ENCODE measurements at regions not wholly inside any gene's neighbourhood (a gene's known extent, or its start where the extent isn't known, plus 50 kb on each side); places are given as distances from the start of the nearest gene placed in this dataset.
"Not testable (repeated sequence)": the region's sequence is repeated elsewhere in the genome, so short reads cannot be mapped to it uniquely, and the experiment has no call there.

DNA sequence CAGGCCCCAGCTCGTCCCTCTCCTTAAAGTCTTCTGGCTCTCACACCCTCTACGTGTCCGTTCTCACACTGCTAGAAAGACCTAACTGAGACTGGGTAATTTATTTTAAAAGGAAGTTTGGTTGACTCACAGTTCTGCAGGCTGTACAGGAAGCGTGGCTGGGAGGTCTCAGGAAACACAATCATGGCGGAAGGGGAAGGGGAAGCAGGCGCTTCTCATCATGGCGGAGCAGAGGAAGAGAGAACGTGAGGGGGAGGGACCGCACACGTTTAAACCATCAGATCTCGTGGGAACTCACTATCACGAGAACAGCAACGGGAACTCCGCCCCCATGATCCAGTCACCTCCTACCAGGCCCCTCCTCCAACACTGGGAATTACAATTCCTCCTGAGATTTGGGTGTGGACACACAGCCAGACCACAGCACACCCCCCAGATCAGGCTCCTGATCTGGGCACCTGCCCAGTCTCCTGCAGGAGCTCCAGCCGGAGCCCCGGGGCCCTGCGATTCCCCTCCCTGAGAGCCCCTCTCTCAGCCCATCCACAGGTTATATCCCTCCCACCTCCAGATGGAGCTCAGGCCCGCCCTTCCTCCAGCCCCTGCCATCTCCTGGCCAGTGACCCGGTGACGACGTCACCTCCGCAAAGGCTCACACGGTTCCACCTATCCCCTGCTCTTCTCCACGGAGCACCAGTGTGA, 170.2 kb downstream of the BRD1 start:
- DNase-seq (ENCODE audit: low read depth) = no peak
- no peak for TF ChIP-seq CTCF (IDR thresholded peaks at IDR 0.05; ENCODE audit: control insufficient read depth, extremely low read depth, insufficient read depth)
- peak overlapping the region; percentile 23; the same call in 1 of the 2 replicates for H3K4me3 ChIP-seq (ENCODE audit: low read depth, low read length)

- not testable (repeated sequence) for DNase-seq (ENCODE audit: low read depth)
- H3K4me3 ChIP-seq (ENCODE audit: low read depth, low read length) = peak overlapping the region; percentile 32
Observed at GRCh38 chr22:49656883-49657274, 170.8 kb downstream of the BRD1 start.

DNA sequence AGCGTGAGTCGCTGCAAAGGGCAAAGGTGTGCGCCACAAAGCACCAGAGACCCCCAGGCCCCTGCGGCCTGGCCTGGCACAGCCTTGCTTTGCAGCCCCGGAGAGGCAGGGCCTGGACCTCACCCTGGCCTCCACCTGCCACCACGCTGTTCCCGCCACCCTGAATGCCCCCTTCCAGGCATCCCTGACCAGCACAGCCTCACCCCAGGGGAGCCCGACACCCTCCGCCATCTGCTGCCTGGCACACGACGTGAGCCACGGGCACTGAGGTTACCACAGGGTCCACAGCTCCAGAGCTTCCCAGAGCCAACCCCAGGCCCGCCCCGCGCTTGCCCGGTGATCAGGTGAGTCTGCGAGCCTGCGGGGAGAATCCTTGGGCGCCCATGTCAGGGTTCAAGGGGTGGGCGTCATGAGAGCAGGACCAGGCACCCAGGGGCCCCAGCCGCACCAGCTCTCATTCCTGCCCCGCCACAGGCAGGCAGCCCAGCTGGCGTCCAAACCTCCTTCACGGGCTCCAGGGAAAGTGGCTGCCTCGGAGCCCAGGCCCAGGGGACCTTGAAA, 171.3 kb downstream of the BRD1 start:
- DNase-seq (ENCODE audit: low read depth) = no peak
- TF ChIP-seq CTCF (IDR thresholded peaks at IDR 0.05; ENCODE audit: control insufficient read depth, extremely low read depth, insufficient read depth) = no peak
- peak overlapping the region; percentile 32; the same call in 1 of the 2 replicates for H3K4me3 ChIP-seq (ENCODE audit: low read depth, low read length)

- H3K4me3 ChIP-seq (ENCODE audit: low read depth, low read length) = no peak overlapping the region
- DNase-seq (ENCODE audit: low read depth) = no peak
- no peak for TF ChIP-seq CTCF (IDR thresholded peaks at IDR 0.05; ENCODE audit: control insufficient read depth, extremely low read depth, insufficient read depth)
Observed at GRCh38 chr22:49655168-49655812, 172.4 kb downstream of the BRD1 start.

- no peak for DNase-seq (ENCODE audit: low read depth)
- TF ChIP-seq CTCF (IDR thresholded peaks at IDR 0.05; ENCODE audit: control insufficient read depth, extremely low read depth, insufficient read depth) = no peak
Observed at GRCh38 chr22:49650336-49651241, 177.1 kb downstream of the BRD1 start.

GRCh38 chr22:49649166-49650068, 178.3 kb downstream of the BRD1 start:
- TF ChIP-seq CTCF (IDR thresholded peaks at IDR 0.05; ENCODE audit: control insufficient read depth, extremely low read depth, insufficient read depth) = no peak
- DNase-seq (ENCODE audit: low read depth) = no peak
- H3K4me3 ChIP-seq (ENCODE audit: low read depth, low read length) = no peak overlapping the region

More at GRCh38 chr22:49650336-49651241, 177.1 kb downstream of the BRD1 start:
- no peak overlapping the region for H3K4me3 ChIP-seq (ENCODE audit: low read depth, low read length)
